ENCODE measurements at regions not wholly inside any gene's neighbourhood (a gene's known extent, or its start where the extent isn't known, plus 50 kb on each side); places are given as distances from the start of the nearest gene placed in this dataset.

- Histone ChIP-seq H2AFZ (ENCODE audit: low read length) (no peak overlapping the region), H3K27ac (ENCODE audit: insufficient read depth, low read length) (no peak overlapping the region), H3K4me1 (ENCODE audit: control insufficient read depth, extremely low read depth, insufficient read depth, low read length) (no peaks in the 10 kb centered on the region), H3K9me3 (ENCODE audit: control insufficient read depth, insufficient read depth, low read depth, low read length) (peaks cover 3% of the 10 kb centered on the region), H3K4me2 (ENCODE audit: extremely low read depth, insufficient read depth, low read length) (no peak overlapping the region), H3K36me3 (ENCODE audit: control insufficient read depth, insufficient read depth, low read length) (no peaks in the 10 kb centered on the region), H3K4me3 (replicated peaks in 1 of 4; ENCODE audit: control extremely low read depth in 1 of 4, insufficient read depth in 1 of 4, low read depth in 3 of 4, low read length in 4 of 4) (no peak overlapping the region), H3K27me3 (ENCODE audit: control insufficient read depth, insufficient read depth, low read length) (no peaks in the 10 kb centered on the region), H3K79me2 (ENCODE audit: control insufficient read depth, insufficient read depth, low read length) (no peaks in the 10 kb centered on the region), H3K9ac (ENCODE audit: insufficient read depth, low read length) (no peak overlapping the region), H4K20me1 (ENCODE audit: control insufficient read depth, extremely low read depth, insufficient read depth, low read length) (no peaks in the 10 kb centered on the region)
- no peak for DNase-seq (ENCODE audit: low read depth in 2 of 2)
- TF ChIP-seq CTCF (conservative IDR thresholded peaks at IDR 0.05 in 1 of 2, IDR thresholded peaks at IDR 0.05 in 1 of 2; ENCODE audit: low read depth in 1 of 2, low read length in 2 of 2) (no peak), EZH2 (IDR thresholded peaks at IDR 0.05; ENCODE audit: low read length, missing control alignments) (no peak)
Observed at GRCh38 chr7:156102267-156102666, 290.0 kb upstream of the SHH start.

- H3K4me1 ChIP-seq (ENCODE audit: control insufficient read depth, extremely low read depth, insufficient read depth, low read length): no peaks in the 10 kb centered on the region
Observed at GRCh38 chr7:156101355-156101754, 289.1 kb upstream of the SHH start.

GRCh38 chr7:156100086-156100485 lies 287.8 kb upstream of the SHH start:
- no peak for DNase-seq (ENCODE audit: low read depth in 2 of 2)
- no peak overlapping the region for H3K27ac ChIP-seq (ENCODE audit: insufficient read depth, low read length)
- no peak overlapping the region for H3K4me2 ChIP-seq (ENCODE audit: extremely low read depth, insufficient read depth, low read length)
- H3K9me3 ChIP-seq (ENCODE audit: control insufficient read depth, insufficient read depth, low read depth, low read length): peaks cover 3% of the 10 kb centered on the region
- no peak overlapping the region for H2AFZ ChIP-seq (ENCODE audit: low read length)
- no peaks in the 10 kb centered on the region for H3K36me3 ChIP-seq (ENCODE audit: control insufficient read depth, insufficient read depth, low read length)
- no peak overlapping the region for H3K9ac ChIP-seq (ENCODE audit: insufficient read depth, low read length)
- no peaks in the 10 kb centered on the region for H3K4me1 ChIP-seq (ENCODE audit: control insufficient read depth, extremely low read depth, insufficient read depth, low read length)
- H3K27me3 ChIP-seq (ENCODE audit: control insufficient read depth, insufficient read depth, low read length): no peaks in the 10 kb centered on the region
- no peaks in the 10 kb centered on the region for H4K20me1 ChIP-seq (ENCODE audit: control insufficient read depth, extremely low read depth, insufficient read depth, low read length)
- H3K4me3 ChIP-seq (replicated peaks in 1 of 4; ENCODE audit: control extremely low read depth in 1 of 4, insufficient read depth in 1 of 4, low read depth in 3 of 4, low read length in 4 of 4): no peak overlapping the region
- H3K79me2 ChIP-seq (ENCODE audit: control insufficient read depth, insufficient read depth, low read length): no peaks in the 10 kb centered on the region
- no peak for TF ChIP-seq EZH2 (IDR thresholded peaks at IDR 0.05; ENCODE audit: low read length, missing control alignments)
- TF ChIP-seq CTCF (conservative IDR thresholded peaks at IDR 0.05 in 1 of 2, IDR thresholded peaks at IDR 0.05 in 1 of 2; ENCODE audit: low read depth in 1 of 2, low read length in 2 of 2): no peak

More at GRCh38 chr7:156101355-156101754, 289.1 kb upstream of the SHH start:
- no peak for DNase-seq (ENCODE audit: low read depth in 2 of 2)
- no peaks in the 10 kb centered on the region for H3K36me3 ChIP-seq (ENCODE audit: control insufficient read depth, insufficient read depth, low read length)
- H3K4me3 ChIP-seq (replicated peaks in 1 of 4; ENCODE audit: control extremely low read depth in 1 of 4, insufficient read depth in 1 of 4, low read depth in 3 of 4, low read length in 4 of 4): no peak overlapping the region
- no peak overlapping the region for H3K27ac ChIP-seq (ENCODE audit: insufficient read depth, low read length)
- TF ChIP-seq CTCF (conservative IDR thresholded peaks at IDR 0.05 in 1 of 2, IDR thresholded peaks at IDR 0.05 in 1 of 2; ENCODE audit: low read depth in 1 of 2, low read length in 2 of 2) (no peak), EZH2 (IDR thresholded peaks at IDR 0.05; ENCODE audit: low read length, missing control alignments) (no peak)
- no peaks in the 10 kb centered on the region for H3K79me2 ChIP-seq (ENCODE audit: control insufficient read depth, insufficient read depth, low read length)
- no peak overlapping the region for H3K9ac ChIP-seq (ENCODE audit: insufficient read depth, low read length)
- peaks cover 3% of the 10 kb centered on the region for H3K9me3 ChIP-seq (ENCODE audit: control insufficient read depth, insufficient read depth, low read depth, low read length)
- no peak overlapping the region for H2AFZ ChIP-seq (ENCODE audit: low read length)
- no peaks in the 10 kb centered on the region for H4K20me1 ChIP-seq (ENCODE audit: control insufficient read depth, extremely low read depth, insufficient read depth, low read length)
- no peak overlapping the region for H3K4me2 ChIP-seq (ENCODE audit: extremely low read depth, insufficient read depth, low read length)
- no peaks in the 10 kb centered on the region for H3K27me3 ChIP-seq (ENCODE audit: control insufficient read depth, insufficient read depth, low read length)
